G401.6 (cell line): ENCODE measurements at regions not wholly inside any gene's neighbourhood (a gene's known extent, or its start where the extent isn't known, plus 50 kb on each side); places are given as distances from the start of the nearest gene placed in this dataset.
A peak's percentile ranks its signal among the peaks of the same experiment; 100 is the strongest.
"Not testable (repeated sequence)": the region's sequence is repeated elsewhere in the genome, so short reads cannot be mapped to it uniquely, and the experiment has no call there.

Source experiments
- FAIRE-seq: peaks from 2 replicates; lab custom pipeline; 2012; peaks lifted over from hg19 to GRCh38; lab: Jason Lieb, UNC

DNA sequence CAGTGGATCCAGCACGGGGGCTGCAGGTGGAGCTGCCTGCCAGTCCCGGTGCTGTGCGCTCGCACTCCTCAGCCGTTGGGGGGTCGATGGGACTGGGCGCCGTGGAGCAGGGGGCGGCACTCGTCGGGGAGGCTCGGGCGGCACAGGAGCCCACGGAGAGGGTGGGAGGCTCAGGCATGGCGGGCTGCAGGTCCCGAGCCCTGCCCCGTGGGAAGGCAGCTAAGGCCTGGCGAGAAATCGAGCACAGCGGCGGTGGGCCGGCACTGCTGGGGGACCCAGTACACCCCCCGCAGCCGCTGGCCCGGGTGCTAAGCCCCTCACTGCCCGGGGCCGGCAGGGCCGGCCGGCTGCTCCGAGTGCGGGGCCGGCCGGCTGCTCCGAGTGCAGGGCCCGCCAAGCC lies 52.3 kb upstream of the MARK1 start:
- not testable (repeated sequence) for FAIRE-seq

DNA sequence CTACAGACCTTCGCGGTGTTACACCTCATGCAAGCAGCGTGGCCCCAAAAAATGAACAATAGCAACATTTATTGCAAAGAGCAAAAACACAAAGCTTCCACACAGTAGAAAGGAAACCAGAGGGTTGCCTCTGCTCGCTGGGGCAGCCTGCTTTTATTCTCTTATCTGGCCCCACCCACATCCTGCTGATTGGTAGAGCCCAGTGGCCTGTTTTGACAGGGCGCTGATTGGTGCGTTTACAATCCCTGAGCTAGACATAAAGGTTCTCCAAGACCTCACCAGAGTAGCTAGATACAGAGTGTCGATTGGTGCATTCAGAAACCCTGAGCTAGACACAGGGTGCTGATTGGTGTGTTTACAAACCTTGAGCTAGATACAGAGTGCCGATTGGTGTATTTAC lies 52.8 kb upstream of the MARK1 start:
- not testable (repeated sequence) for FAIRE-seq

DNA sequence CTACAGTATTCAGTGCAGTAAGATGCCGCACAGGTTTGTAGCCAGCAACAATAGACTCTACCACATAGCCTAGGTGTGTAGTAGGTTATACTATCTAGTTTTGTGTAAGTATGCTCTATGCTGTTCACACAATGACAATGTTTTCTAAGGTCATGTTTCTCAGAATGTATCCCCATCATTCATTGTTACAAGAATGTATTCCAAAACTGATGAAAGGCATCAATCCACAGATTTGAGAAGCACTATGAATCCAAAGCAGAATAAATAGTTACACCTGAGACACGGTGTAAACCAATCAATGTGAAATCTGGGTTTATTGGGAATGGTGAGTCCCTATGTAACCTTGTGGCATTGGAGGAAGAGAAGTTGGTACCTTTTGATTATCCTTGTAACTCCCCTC lies 54.5 kb upstream of the MARK1 start:
- FAIRE-seq, result no peak

DNA sequence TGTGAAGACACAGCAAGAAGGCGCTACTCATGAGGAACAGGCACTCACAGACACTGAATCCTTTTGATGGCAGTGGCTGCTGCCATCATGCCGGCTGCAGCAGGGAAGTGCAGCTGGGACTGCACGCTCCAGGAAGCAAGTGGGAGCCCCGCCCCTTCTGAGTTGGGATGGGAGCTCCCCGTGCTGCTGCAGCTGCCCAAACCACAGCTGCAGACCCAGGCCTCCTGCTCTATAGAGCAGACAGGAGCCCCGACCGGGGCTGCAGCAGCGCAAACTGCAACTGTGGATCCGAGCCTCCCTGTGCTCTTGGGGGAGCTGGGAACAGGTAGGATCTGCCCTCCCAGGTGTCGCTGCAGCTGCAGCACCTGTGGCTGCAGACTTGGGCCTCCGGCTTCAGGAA lies 65.2 kb upstream of the MARK1 start:
- no peak for FAIRE-seq

DNA sequence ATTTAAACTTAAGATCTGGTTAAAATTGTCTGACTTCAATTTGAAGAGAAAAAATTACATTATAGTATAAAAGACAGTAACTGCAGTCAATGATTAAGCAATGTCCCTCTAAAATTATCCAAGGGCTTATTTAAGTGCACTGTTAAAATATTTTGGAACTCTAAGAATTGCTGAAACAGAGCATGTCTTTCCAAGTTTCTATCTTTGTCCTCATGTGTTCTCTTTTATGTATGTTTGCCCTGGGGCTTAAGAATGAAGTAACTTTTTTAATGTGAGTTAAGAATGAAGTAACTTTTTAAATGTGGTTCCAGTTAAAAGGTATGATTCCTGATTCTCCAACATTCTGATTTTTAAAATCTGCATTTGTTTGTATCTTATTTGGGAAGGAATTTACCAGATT lies 69.0 kb upstream of the MARK1 start:
- no peak for FAIRE-seq

DNA sequence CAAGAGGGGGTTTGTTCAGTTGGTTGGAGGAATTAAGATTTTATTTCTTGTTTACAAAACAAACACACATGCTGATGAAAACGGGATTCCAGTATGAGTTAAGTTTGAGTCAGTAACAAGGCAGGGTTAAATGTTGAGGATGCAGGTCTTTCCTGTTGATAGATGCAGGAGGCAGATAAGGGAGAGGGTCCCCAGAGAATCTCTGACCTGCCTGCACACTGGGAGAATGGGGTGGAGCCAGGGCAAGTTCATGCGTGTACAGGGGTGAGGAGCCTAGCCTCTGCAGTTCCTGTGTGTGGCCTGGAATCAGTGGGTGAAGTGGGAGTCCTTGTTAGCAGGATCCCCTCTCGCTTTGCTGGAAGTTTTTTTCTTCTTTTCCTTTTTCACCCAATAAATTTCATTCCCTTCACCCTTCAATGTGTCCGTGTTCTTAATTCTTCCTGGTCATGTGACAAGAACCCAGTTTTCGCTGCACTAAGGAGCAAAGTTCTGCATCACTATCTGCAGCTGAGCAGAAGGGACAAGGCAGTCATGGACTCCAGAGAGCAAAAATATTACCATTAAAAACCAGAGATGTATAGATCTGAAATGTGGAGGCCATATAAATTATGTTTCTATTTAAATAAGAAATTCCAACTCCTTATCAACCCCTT lies 69.9 kb upstream of the MARK1 start:
- FAIRE-seq, result no peak

DNA sequence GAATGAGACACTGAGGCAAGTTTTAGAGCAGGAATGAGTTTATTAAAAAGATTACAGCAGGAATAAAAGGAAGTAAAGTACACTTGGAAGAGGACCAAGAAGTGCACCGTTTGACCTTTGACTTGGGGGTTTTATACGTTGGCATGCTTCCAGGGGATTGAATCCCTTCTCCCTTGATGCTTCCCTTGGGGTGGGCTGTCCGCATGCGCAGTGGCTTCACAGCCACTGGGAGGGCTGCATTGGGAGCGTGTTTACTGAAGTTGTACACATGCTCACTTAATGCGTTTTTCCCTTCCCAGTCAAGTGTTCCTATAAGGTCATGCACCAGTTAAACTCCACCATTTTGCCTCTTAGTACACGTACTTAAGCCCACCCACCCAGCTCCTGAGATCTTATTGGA lies 72.4 kb upstream of the MARK1 start:
- FAIRE-seq, result no peak

DNA sequence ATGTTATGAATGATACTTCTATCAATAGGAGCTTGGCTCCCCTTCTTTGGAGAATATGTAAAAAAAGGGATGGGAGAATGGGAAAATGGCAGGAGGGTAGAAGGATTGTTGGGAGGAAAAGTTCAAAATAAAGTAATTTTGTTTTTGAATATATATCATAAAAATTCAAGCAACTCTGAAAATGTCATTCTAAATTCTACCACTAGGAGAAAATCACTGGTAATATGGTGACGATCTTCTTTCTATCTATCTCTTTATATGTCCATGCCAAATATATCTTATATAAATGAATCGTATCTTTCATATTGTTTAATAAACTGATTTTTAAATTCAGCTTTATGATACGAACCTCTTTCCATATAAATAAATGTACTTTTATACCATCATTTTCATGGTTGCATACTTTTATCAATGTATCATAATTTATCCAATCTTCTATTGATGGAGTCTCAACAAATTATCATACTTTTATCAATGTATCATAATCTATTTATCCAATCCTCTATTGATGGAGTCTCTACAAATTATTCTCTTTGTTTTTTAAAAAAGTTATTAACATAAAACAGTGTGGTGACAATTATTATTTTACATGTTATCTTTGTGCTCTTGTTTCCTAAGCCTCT lies 73.7 kb upstream of the MARK1 start:
- peak; percentile 45 for FAIRE-seq

DNA sequence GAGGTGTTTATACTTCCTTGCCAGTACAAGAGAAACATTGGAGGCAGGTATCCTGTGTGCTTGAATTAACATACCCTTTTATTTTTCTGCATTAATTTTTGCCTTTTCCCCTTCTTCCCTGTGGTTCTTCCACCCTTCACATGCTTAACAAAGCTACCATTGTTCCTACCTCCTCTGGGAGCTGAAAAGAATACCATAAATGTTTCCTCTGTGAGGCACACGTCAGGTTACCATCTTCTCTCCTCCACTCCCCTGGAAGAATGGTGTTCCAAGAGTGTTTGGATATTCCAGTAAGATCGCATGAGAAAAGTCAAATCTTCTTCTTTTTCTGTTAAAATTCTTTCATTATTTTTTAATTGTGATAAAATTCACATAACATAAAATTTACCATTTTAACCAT lies 74.6 kb upstream of the MARK1 start:
- no peak for FAIRE-seq

DNA sequence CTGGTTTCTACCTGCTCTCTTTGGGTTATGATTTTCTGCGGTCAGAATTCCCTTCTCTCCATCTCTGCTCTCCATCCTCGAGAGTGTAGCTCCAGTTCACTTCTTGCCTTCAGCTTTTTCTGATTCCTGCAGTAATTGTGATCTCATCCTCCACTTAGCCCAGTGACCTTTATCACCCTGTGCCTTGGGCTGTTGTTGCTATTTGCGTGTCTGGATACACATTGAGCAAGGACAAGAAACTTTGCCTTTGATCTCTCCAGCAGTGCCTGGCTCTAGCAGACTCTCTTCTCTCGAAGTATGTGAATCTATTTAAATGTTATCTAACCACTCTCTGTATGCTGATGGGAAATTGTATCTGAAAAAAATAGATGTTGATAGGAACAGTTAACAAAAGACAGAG lies 76.4 kb upstream of the MARK1 start:
- no peak for FAIRE-seq

DNA sequence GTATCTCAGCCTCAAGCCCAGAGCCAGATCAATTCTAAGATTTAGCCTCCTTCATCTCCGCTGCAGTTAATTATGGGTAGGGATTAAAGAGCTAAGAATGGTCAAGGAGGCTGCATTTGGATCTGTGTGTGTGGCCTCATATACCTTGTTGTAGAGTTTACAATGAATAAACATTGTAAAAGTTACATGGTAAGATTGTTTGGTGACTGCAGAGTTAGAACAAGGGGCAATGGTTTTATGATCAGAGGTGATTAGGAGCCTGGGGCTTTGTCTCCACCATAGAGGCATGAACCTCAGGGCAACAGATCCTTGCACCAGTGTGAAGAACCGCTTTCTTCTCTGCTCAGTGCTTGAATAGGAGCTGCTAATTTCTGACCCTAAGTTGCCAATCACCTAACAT lies 77.0 kb upstream of the MARK1 start:
- FAIRE-seq, result no peak

DNA sequence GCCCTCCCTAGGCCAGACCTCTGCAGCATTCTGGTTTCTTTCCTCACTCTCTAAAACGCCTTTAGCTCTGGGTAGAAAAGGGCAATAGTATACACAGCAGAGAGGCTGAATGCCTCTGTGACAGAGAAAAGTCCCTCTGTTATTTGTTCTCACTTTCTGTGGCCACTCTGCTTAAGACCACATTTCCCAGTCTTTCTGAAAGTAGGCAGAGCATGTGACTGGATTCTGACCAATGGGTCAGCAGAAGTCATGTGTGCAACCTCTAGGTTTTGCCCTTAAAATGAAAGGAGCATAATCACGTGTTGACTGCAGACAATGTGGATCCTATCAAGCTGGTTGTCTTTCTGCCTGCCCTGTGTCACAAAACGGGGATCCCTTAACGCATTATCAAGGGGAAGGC lies 79.7 kb upstream of the MARK1 start:
- no peak for FAIRE-seq

DNA sequence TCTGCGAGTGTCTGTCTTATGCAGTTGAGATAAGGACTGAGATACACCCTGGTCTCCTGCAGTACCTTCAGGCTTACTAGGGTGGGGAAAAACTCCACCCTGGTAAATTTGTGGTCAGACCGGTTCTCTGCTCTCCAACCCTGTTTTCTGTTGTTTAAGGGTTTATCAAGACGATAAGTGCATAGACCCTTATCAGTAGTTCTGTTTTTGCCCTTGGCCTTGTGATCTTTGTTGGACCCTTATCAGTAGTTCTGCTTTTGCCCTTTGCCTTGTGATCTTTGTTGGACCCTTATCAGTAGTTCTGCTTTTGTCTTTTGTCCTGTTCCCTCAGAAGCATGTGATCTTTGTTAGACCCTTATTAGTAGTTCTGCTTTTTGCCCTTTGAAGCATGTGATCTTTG lies 83.3 kb upstream of the MARK1 start:
- not testable (repeated sequence) for FAIRE-seq

DNA sequence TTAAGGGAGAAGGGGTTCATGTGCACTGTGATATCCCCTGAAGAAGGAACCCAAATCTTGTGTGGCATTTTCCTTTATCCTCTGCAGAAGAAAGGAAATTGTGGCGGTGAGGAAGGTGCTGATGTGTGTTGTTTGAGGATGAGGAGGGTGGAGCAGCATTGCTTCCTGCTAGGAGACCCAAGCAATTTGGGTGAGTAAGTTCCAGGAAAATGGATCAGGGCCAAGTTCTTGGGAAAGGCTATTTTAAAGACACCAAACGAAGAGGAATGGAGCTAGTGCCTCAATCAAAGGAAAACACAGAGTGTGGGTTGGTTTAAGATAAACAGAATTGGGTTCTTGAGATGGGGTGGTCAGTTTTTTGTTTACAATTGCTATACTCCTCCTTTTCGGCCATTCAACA lies 86.7 kb upstream of the MARK1 start:
- FAIRE-seq, result no peak

DNA sequence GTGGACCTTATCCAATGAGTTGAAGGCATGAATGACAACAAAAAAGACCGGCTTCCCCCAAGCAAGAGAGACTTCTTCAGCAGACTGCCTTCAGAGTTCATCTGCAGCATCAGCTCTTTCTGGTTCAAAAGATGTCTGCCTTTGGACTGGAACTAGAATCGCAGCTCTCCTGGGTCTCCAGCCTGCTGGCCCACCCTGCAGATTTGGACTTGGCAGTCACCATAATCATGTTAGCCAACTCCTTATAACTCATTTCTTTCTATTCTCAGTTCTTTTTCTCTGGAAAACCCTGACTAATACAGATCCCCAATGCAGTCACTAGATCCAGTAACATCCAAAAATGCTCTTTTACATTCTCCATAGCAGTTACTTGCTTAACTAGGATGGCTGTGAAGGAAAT lies 89.2 kb upstream of the MARK1 start:
- no peak for FAIRE-seq

DNA sequence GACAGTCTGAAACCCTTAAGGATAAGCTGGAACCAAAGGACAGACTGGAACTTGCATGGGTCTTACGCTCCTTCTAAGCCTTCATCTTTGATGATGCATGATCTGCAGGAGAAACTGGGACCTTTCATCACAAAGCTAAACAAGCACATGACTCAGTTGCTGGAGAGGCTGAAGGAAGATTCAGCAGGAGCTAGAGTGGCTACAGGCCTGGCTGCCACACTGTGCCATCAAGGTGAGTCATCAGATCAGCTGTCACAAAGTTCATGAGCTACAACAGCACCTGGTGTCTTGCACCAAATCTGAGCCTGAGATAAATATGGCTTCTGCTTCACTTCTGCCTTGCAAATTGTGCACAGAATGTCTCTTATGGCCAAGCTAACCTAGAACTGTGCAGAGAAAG lies 95.5 kb upstream of the MARK1 start:
- FAIRE-seq, result no peak

DNA sequence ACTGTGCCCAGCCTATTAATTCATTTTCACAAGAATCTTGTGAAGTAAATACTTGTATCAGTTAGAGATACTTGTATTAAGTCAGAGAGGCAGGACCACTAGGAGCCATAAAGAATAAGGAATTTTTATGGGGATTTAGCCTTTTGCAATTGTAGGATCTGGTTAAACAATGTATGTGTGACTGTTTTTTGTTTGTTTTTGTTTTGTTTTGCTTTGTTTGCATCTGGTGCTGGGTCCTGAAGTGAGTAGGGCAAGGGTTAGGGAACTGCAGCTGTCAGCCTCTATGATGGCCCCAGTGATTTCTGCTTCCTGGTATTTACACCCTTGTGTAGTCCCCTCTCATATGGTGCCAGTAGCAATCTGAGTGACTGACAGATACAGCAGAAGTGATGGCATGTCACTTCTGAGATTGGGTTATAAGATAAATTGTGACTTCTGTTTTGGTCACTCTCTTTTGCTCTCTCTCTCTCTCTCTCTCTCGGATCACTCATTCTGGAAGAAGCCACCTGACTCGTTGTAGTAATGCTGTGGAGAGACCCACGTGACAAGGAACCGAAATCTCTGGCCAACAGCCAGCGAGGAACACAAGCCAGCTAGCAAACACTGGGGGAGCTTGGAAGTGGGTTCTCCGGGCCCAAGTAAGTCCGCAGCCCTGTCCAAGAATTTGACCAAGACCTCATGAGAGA lies 96.2 kb upstream of the MARK1 start:
- no peak for FAIRE-seq

DNA sequence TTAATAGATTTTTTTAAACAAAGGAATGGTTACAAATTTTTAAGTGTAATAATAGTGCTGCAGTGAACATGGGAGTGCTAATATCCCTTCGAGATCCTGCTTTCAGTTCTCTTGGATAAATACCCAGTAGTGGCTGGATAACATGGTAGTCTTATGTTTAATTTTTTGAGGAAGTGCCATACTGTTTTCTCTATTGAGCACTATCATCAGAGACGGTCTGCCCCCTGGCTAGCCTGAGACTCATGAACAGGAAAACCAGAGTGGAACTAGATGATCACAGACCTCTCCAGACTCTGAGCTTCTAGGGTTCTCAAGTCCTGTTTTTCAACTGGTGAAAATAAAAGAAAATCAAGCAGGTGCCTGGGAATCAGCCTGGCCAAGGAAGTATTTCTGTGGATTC lies 97.3 kb upstream of the MARK1 start:
- FAIRE-seq, result no peak

DNA sequence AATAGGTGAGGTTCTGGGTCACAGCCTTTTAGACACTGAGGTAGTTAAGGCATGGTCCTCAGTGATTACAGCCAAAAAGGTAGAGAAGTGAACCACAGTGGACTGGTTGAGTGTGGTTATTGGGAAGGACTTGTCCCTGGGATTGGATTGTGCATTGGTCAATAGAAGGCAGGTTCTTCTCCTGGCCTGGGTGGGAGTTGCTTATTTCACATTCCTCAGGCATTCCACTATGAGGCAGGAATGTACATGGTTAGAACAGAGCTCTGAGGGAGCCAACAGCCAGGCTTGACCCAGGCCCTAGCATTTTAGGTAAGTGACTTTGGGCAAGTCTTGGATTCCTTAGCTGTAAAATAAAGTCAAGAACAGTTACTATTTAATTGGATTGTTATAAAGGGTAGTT lies 97.9 kb upstream of the MARK1 start:
- FAIRE-seq, result no peak

DNA sequence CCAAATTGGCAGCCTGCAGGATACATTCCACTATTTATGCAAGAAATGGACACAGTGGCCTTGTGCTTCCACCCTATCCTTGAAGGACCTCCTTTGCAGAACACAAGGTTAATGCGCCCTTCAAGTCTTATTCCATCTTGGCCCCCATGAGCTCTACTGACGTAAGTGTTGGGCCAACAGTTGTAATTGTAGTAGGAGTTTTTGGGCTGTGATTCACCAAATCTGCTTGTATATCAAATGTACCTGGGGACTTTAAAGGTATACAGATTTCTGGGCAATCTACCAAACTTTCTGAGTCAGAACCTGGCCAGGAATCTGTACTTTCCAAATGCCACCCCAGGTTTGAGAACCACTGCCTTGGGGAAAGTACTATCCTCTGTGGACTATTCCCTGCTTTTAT lies 100.9 kb upstream of the MARK1 start:
- FAIRE-seq, result no peak

DNA sequence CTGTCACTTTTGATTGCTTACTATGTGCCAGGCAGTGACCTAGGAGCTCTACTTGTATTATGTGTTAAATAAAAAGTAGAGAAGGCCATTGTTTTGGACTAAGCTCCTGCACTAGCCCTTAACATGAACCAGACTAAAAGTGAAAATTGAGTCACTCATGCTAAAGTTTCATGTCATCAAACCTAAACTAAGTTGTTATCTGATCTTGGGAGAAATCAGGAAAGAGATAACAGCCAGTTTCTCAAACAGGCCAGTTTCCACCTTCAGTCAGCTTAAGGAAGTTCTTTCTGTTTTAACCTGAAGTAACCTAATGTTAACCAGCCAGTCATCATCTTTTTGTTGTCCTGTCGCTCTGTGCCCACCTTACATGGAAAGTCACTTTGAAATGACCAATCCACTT lies 102.1 kb upstream of the MARK1 start:
- FAIRE-seq, result no peak

DNA sequence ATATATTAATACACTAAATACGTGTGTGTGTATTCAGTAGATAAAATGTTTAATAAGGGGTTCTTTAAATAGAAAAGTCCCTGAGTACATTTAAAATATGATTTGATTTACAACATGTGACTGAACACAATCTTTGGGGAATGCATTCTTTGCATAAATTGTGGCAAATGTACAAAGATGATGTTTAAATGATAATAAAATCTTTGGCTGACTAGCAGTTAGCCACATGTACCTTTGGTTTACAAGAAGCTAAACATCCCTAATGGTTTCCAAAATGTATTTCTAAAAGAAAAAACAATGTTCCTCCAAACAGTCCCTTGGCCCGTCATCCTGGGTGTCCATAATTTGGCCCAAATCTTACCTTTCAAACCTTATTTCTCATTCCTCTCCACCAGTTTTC lies 106.4 kb upstream of the MARK1 start:
- no peak for FAIRE-seq

DNA sequence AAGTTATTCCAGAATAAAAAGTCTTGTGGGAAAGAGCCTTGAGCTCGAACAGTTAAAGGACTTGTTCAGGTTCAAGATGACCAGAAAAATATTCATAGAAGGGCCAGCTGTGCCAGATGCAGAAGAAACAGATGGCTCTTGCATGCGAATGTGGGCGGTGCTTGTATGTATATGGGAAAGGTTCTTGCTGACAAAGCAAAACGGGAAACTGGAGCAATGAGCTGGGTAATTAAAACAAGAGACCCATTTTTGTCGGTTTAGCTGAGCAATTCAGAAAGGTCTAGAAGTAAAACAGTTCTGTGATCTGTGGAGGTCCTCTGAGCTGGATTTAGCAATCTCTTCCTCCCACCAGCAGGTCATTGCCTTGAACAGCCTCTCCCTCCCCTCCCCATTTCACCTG lies 107.2 kb upstream of the MARK1 start:
- FAIRE-seq, result no peak

DNA sequence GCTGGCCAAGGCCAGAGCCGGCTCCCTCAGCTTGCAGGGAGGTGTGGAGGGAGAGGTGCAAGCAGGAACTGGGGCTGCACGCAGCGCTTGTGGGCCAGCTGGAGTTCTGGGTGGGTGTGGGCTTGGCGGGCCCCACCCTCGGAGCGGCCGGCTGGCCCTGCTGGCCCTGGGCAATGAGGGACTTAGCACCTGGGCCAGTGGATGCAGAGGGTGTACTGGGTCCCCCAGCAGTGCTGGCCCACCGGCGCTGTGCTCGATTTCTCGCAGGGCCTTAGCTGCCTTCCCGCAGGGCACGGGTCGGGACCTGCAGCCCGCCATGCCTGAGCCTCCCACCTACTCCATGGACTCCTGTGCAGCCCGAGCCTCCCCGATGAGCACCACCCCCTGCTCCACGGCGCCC lies 115.6 kb upstream of the MARK1 start:
- FAIRE-seq, result not testable (repeated sequence)
